Uterus (tissue), 3 donors: ENCODE measurements at regions not wholly inside any gene's neighbourhood (a gene's known extent, or its start where the extent isn't known, plus 50 kb on each side); places are given as distances from the start of the nearest gene placed in this dataset.

ENCODE experiments used
- DNase-seq, 2 donors: peaks; one replicate each; pipeline ENCODE4 v3.0.0-alpha.2; 2019 to 2020
- H3K27ac ChIP-seq, 2 donors: fragments of 200-600 bp; sonication (generic); 1 replicate in 1 of 2; 2 replicates in 1 of 2; pipeline ENCODE4 v1.5.1; 2016 to 2018
- H3K27me3 ChIP-seq, 2 donors: fragments of 200-600 bp; sonication (generic); one replicate each; pipeline ENCODE4 v1.5.1; 2018 to 2019; ENCODE audit warnings: control low read depth in 1 of 2
- H3K36me3 ChIP-seq, 2 donors: fragments of 200-600 bp; sonication (generic); one replicate each; pipeline ENCODE4 v1.5.1; 2019; ENCODE audit warnings: control low read depth in 1 of 2
- H3K4me1 ChIP-seq, 2 donors: fragments of 200-600 bp; sonication (generic); one replicate each; pipeline ENCODE4 v1.5.1; 2018 to 2019; ENCODE audit warnings: control low read depth in 1 of 2
- H3K4me3 ChIP-seq, 2 donors: fragments of 200-600 bp; sonication (generic); 1 replicate in 1 of 2; 2 replicates in 1 of 2; pipeline ENCODE4 v1.5.1; 2018 to 2019; ENCODE audit warnings: mild to moderate bottlenecking in 1 of 2
- H3K9me3 ChIP-seq, 2 donors: fragments of 200-600 bp; sonication (generic); one replicate each; pipeline ENCODE4 v1.5.1; 2019; ENCODE audit warnings: control low read depth in 1 of 2
- CTCF ChIP-seq, 4 experiments: fragments of 200-600 bp in 2 of 4; fragments of 450-650 bp in 2 of 4; sonication (generic) in 2 of 4; IDR thresholded peaks; one replicate each; pipeline ENCODE4 v1.5.1; 2016 to 2019; ENCODE audit warnings: antibody characterized with exemption in 4 of 4, mild to moderate bottlenecking in 2 of 4, moderate library complexity in 1 of 4
- POLR2A ChIP-seq, 2 donors: fragments of 450-650 bp; IDR thresholded peaks; one replicate each; pipeline ENCODE4 v1.6.1; 2016; ENCODE audit warnings: antibody characterized with exemption in 2 of 2, mild to moderate bottlenecking in 1 of 2, moderate library complexity in 1 of 2
- intact Hi-C: fragments of 100-400 bp; cut with DNase I; formaldehyde crosslinking; loops from one replicate; pipeline ENCODE4 v1.15.1; 2023; ENCODE audit warnings: low total_unique reads
- donor health status: DM: yes; HTN: yes; CAD: no.

- no peaks in the 10 kb centered on the region for H3K36me3 ChIP-seq
- TF ChIP-seq CTCF (IDR thresholded peaks at IDR 0.05) (no peak), POLR2A (IDR thresholded peaks at IDR 0.05) (no peak)
- no peak for DNase-seq
Measured at GRCh38 chr15:80342148-80342547, 62.0 kb upstream of the ARNT2 start.

GRCh38 chr15:80343554-80343992, 60.6 kb upstream of the ARNT2 start:
- H3K27ac ChIP-seq: no peak overlapping the region
- H3K4me3 ChIP-seq: no peak overlapping the region
- H3K4me1 ChIP-seq: no peaks in the 10 kb centered on the region
- no peaks in the 10 kb centered on the region for H3K27me3 ChIP-seq
- peak; percentile 22 to 37 for DNase-seq
- no peaks in the 10 kb centered on the region for H3K9me3 ChIP-seq
- intact Hi-C loops: no loop called here
- TF ChIP-seq CTCF (IDR thresholded peaks at IDR 0.05) (no peak), POLR2A (IDR thresholded peaks at IDR 0.05) (no peak)
- H3K36me3 ChIP-seq: no peaks in the 10 kb centered on the region

More at GRCh38 chr15:80342148-80342547, 62.0 kb upstream of the ARNT2 start:
- intact Hi-C loops: no loop called here
- Histone ChIP-seq H3K9me3 (no peaks in the 10 kb centered on the region), H3K27ac (no peak overlapping the region), H3K4me1 (no peaks in the 10 kb centered on the region), H3K27me3 (no peaks in the 10 kb centered on the region), H3K4me3 (no peak overlapping the region)

DNA sequence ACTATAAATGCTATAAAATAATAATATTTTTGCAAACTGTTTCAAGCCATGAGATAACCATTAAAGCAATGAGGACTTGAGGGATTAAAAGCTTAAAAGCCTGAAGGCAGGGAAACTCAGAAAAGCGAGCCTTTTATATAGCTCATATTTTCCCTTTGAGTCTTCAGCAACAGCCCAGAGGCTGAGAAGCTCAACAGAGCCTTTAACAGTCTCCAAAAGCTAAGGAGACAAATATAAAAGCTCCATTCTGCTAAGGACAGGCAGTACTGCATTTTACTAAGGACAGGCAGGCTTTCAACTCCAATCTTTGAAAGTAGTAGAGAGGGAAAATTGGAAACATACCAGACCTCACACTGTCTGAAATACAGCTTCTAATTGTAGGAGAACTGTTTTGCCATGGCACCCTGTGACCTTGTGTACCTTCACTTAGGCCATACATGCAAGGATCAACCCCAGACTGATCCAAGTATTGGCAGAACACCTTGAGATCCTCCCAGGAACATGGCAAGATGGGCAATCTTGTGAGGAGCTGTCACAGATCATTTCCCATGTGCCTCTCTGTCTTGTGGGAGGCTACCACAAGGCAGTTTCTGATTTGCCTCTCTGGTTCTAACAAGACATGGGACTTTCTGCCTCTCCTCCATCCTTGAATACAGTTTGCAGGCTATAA, 53.1 kb upstream of the ARNT2 start:
- TF ChIP-seq CTCF (IDR thresholded peaks at IDR 0.05) (no peak), POLR2A (IDR thresholded peaks at IDR 0.05) (no peak)
- Histone ChIP-seq H3K27ac (no peak overlapping the region), H3K9me3 (no peaks in the 10 kb centered on the region), H3K4me1 (no peaks in the 10 kb centered on the region), H3K27me3 (no peaks in the 10 kb centered on the region), H3K4me3 (no peak overlapping the region), H3K36me3 (no peaks in the 10 kb centered on the region)
- intact Hi-C loops: no loop called here
- DNase-seq: no peak
